ENCODE measurements at regions not wholly inside any gene's neighbourhood (a gene's known extent, or its start where the extent isn't known, plus 50 kb on each side); places are given as distances from the start of the nearest gene placed in this dataset.

- TF ChIP-seq CTCF (conservative IDR thresholded peaks at IDR 0.05 in 1 of 2, IDR thresholded peaks at IDR 0.05 in 1 of 2; ENCODE audit: low read depth in 1 of 2, low read length in 2 of 2) = no peak
- TF ChIP-seq EZH2 (IDR thresholded peaks at IDR 0.05; ENCODE audit: low read length, missing control alignments) = no peak
Measured at GRCh38 chr1:215005078-215005477, 77.5 kb upstream of the KCNK2 start.
